ENCODE measurements at regions not wholly inside any gene's neighbourhood (a gene's known extent, or its start where the extent isn't known, plus 50 kb on each side); places are given as distances from the start of the nearest gene placed in this dataset.

DNA sequence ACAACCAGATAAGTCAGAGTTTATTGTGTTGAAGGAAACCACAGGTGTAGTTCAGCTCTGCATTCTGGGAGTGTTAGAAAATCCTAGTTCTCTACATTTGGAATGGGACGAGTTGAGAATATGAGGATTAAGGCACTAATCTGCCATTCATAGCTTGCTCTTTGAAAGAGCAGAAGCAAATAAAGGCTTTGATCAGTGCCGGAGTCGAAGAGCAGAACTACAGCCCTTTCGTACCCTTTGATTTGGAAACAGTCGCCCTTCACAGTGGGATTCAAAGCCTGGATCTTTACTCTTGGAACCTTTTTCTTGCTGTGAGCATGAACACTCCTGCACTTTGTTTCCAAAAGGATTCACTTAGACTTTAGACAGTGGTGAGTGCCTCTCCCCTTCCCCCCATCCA, 523.9 kb upstream of the POU3F2 start (continued):
- TF ChIP-seq SAP30 (IDR thresholded peaks at IDR 0.05; ENCODE audit: insufficient read depth, insufficient replicate concordance, low read length) (no peak), HDAC6 (IDR thresholded peaks at IDR 0.05; ENCODE audit: low read depth, low read length) (no peak), CEBPB (IDR thresholded peaks at IDR 0.05; ENCODE audit: low read depth, low read length) (no peak)
